ENCODE measurements at regions not wholly inside any gene's neighbourhood (a gene's known extent, or its start where the extent isn't known, plus 50 kb on each side); places are given as distances from the start of the nearest gene placed in this dataset.

- TF ChIP-seq TAF1 (IDR thresholded peaks at IDR 0.05; ENCODE audit: borderline replicate concordance, insufficient read depth, low read length) (no peak), POLR2AphosphoS5 (IDR thresholded peaks at IDR 0.05; ENCODE audit: low read depth, low read length) (no peak), SIN3A (IDR thresholded peaks at IDR 0.05; ENCODE audit: borderline replicate concordance, insufficient read depth, low read length) (no peak), FOXP2 (optimal IDR thresholded peaks at IDR 0.05; ENCODE audit: borderline replicate concordance, extremely low read depth, extremely low read length, insufficient read depth) (no peak)
- TF ChIP-seq, protein P1, sequence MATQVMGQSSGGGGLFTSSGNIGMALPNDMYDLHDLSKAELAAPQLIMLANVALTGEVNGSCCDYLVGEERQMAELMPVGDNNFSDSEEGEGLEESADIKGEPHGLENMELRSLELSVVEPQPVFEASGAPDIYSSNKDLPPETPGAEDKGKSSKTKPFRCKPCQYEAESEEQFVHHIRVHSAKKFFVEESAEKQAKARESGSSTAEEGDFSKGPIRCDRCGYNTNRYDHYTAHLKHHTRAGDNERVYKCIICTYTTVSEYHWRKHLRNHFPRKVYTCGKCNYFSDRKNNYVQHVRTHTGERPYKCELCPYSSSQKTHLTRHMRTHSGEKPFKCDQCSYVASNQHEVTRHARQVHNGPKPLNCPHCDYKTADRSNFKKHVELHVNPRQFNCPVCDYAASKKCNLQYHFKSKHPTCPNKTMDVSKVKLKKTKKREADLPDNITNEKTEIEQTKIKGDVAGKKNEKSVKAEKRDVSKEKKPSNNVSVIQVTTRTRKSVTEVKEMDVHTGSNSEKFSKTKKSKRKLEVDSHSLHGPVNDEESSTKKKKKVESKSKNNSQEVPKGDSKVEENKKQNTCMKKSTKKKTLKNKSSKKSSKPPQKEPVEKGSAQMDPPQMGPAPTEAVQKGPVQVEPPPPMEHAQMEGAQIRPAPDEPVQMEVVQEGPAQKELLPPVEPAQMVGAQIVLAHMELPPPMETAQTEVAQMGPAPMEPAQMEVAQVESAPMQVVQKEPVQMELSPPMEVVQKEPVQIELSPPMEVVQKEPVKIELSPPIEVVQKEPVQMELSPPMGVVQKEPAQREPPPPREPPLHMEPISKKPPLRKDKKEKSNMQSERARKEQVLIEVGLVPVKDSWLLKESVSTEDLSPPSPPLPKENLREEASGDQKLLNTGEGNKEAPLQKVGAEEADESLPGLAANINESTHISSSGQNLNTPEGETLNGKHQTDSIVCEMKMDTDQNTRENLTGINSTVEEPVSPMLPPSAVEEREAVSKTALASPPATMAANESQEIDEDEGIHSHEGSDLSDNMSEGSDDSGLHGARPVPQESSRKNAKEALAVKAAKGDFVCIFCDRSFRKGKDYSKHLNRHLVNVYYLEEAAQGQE (IDR thresholded peaks at IDR 0.05; ENCODE audit: insufficient read depth in 1 of 2, low read depth in 2 of 2, low read length in 2 of 2), result no peak
Observed at GRCh38 chr7:18125476-18125875, 97.8 kb upstream of the PRPS1L1 start.

DNA sequence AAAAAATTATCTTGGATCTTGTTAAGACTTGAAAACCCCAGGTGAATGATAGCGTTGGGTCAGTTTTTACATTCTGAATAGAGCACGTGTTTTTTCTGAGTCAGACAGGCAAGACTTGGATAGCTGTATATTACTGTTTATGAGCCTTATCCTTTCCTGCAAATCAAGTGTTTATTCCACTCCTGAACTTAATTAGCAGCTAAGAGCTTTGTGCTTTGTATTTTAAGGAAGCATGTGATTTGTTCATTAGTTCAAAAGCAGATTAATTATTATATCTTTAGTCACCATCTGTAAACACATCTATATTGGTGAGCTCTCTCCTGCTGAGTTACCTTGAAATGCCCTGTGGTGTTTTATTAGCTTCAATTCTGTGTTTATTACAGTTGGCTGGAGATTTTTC, 98.6 kb upstream of the PRPS1L1 start:
- no peak for TF ChIP-seq TAF1 (IDR thresholded peaks at IDR 0.05; ENCODE audit: borderline replicate concordance, insufficient read depth, low read length)
- TF ChIP-seq SIN3A (IDR thresholded peaks at IDR 0.05; ENCODE audit: borderline replicate concordance, insufficient read depth, low read length), result no peak
- TF ChIP-seq, protein P1 (IDR thresholded peaks at IDR 0.05; ENCODE audit: insufficient read depth in 1 of 2, low read depth in 2 of 2, low read length in 2 of 2), result no peak

- TF ChIP-seq SIN3A (IDR thresholded peaks at IDR 0.05; ENCODE audit: borderline replicate concordance, insufficient read depth, low read length), result no peak
- TF ChIP-seq POLR2AphosphoS5 (IDR thresholded peaks at IDR 0.05; ENCODE audit: low read depth, low read length), result no peak
- TF ChIP-seq, protein P1 (IDR thresholded peaks at IDR 0.05; ENCODE audit: insufficient read depth in 1 of 2, low read depth in 2 of 2, low read length in 2 of 2), result no peak
- no peak for TF ChIP-seq FOXP2 (optimal IDR thresholded peaks at IDR 0.05; ENCODE audit: borderline replicate concordance, extremely low read depth, extremely low read length, insufficient read depth)
- TF ChIP-seq TAF1 (IDR thresholded peaks at IDR 0.05; ENCODE audit: borderline replicate concordance, insufficient read depth, low read length), result no peak
Observed at GRCh38 chr7:18128846-18129245, 101.2 kb upstream of the PRPS1L1 start.

GRCh38 chr7:18132811-18133210, 105.2 kb upstream of the PRPS1L1 start:
- no peak for TF ChIP-seq POLR2AphosphoS5 (IDR thresholded peaks at IDR 0.05; ENCODE audit: low read depth, low read length)
- no peak for TF ChIP-seq SIN3A (IDR thresholded peaks at IDR 0.05; ENCODE audit: borderline replicate concordance, insufficient read depth, low read length)
- TF ChIP-seq, protein P1 (IDR thresholded peaks at IDR 0.05; ENCODE audit: insufficient read depth in 1 of 2, low read depth in 2 of 2, low read length in 2 of 2), result no peak
- TF ChIP-seq FOXP2 (optimal IDR thresholded peaks at IDR 0.05; ENCODE audit: borderline replicate concordance, extremely low read depth, extremely low read length, insufficient read depth), result no peak
- no peak for TF ChIP-seq TAF1 (IDR thresholded peaks at IDR 0.05; ENCODE audit: borderline replicate concordance, insufficient read depth, low read length)

- TF ChIP-seq FOXP2 (optimal IDR thresholded peaks at IDR 0.05; ENCODE audit: borderline replicate concordance, extremely low read depth, extremely low read length, insufficient read depth), result no peak
- no peak for TF ChIP-seq POLR2AphosphoS5 (IDR thresholded peaks at IDR 0.05; ENCODE audit: low read depth, low read length)
- TF ChIP-seq TAF1 (IDR thresholded peaks at IDR 0.05; ENCODE audit: borderline replicate concordance, insufficient read depth, low read length), result no peak
- no peak for TF ChIP-seq SIN3A (IDR thresholded peaks at IDR 0.05; ENCODE audit: borderline replicate concordance, insufficient read depth, low read length)
- TF ChIP-seq, protein P1 (IDR thresholded peaks at IDR 0.05; ENCODE audit: insufficient read depth in 1 of 2, low read depth in 2 of 2, low read length in 2 of 2), result no peak
Observed at GRCh38 chr7:18133921-18134320, 106.3 kb upstream of the PRPS1L1 start.

All from PFSK-1 (cell line).